Ascending aorta (tissue), 2 donors: ENCODE measurements at regions not wholly inside any gene's neighbourhood (a gene's known extent, or its start where the extent isn't known, plus 50 kb on each side); places are given as distances from the start of the nearest gene placed in this dataset.

ENCODE experiments used
- DNase-seq, 2 donors: peaks; one replicate each; pipeline ENCODE4 v3.0.0-alpha.2; 2019; ENCODE audit warnings: low spot score in 2 of 2
- H3K27ac ChIP-seq, 2 donors: fragments of 200-600 bp; sonication (generic); one replicate each; pipeline ENCODE4 v1.5.1; 2016 to 2017; ENCODE audit warnings: mild to moderate bottlenecking in 1 of 2
- H3K27me3 ChIP-seq: fragments of 200-600 bp; sonication (generic); one replicate; pipeline ENCODE4 v1.5.1; 2017
- H3K36me3 ChIP-seq, 2 donors: fragments of 200-600 bp; sonication (generic); one replicate each; pipeline ENCODE4 v1.5.1; 2016
- H3K4me1 ChIP-seq, 2 donors: fragments of 200-600 bp; sonication (generic); one replicate each; pipeline ENCODE4 v1.5.1; 2016 to 2017; ENCODE audit warnings: mild to moderate bottlenecking in 1 of 2
- H3K4me3 ChIP-seq, 2 donors: fragments of 200-600 bp; sonication (generic); one replicate each; pipeline ENCODE4 v1.5.1; 2016 to 2017; ENCODE audit warnings: mild to moderate bottlenecking in 1 of 2
- H3K9me3 ChIP-seq, 2 donors: fragments of 200-600 bp; sonication (generic); one replicate each; pipeline ENCODE4 v1.5.1; 2016
- CTCF ChIP-seq, 3 experiments: fragments of 200-600 bp in 2 of 3; fragments of 450-650 bp in 1 of 3; sonication (generic) in 2 of 3; IDR thresholded peaks; one replicate each; pipeline ENCODE4 v1.5.1; 2016 to 2019; ENCODE audit warnings: antibody characterized with exemption in 3 of 3, mild to moderate bottlenecking in 1 of 3, moderate library complexity in 1 of 3
- intact Hi-C: fragments of 100-400 bp; cut with DNase I; formaldehyde crosslinking; loops from one replicate; pipeline ENCODE4 v1.15.1; 2023

DNA sequence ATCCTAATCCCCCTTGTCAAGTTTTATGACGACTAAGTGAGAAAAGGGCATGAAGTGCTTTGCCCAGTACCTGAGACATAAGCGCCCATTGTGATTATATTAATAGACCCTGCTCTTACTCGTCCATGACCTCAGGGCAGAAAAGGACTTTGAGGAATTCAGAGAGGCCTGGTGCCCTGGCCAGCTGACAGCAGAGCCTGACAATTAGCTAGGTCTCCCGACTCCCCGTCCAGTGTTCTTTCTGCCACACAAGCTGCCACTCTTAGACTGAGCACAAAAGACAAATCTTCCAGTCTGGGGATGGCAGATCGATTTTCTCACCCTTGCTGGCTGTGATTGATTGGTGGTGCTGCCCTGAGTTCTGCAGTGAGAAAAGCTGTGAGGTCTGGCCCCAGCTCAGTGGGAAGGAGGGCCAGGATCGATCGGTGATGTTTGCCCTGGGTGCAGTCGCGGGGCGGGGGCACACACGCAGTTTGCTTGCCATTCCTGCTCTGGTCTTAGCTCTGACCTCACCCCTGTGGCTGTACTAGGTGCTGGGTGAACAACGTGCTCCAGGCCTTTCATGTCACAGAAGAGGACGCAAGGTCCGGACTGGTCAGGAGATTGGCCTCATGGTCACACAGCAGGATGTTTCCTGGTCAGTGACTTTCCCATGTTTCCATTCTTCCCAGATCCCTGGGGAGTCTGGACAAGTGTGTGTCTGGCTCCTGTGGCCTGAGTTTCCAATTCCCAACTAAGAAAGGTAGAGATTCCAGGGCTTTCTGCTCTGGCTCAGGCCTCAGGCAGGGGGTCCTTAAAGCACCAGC is 67.4 kb upstream of the TLE3 start:
- DNase-seq: no peak
- H3K4me3 ChIP-seq: no peak overlapping the region
- H3K27ac ChIP-seq: peak overlapping the region; percentile 60 to 69
- intact Hi-C loops: loop anchor here (5.0 kb wide), 1 partner anchor 107 kb away; no protein-coding TSS in a partner anchor
- peaks cover 3 to 31% of the 10 kb centered on the region in 2 donors for H3K4me1 ChIP-seq
- no peaks in the 10 kb centered on the region for H3K27me3 ChIP-seq
- TF ChIP-seq CTCF (IDR thresholded peaks at IDR 0.05): no peak
- no peaks in the 10 kb centered on the region for H3K36me3 ChIP-seq
- no peaks in the 10 kb centered on the region for H3K9me3 ChIP-seq

GRCh38 chr15:70164156-70164900 is 66.6 kb upstream of the TLE3 start:
- intact Hi-C loops: loop anchor here (5.0 kb wide), 1 partner anchor 108 kb away; no protein-coding TSS in a partner anchor
- peaks cover 3 to 34% of the 10 kb centered on the region in 2 donors for H3K4me1 ChIP-seq
- no peak for DNase-seq
- H3K27me3 ChIP-seq: no peaks in the 10 kb centered on the region
- H3K9me3 ChIP-seq: no peaks in the 10 kb centered on the region
- H3K4me3 ChIP-seq: no peak overlapping the region
- H3K36me3 ChIP-seq: no peaks in the 10 kb centered on the region
- peak overlapping the region in 1 of 2 donors; percentile 69 for H3K27ac ChIP-seq
- TF ChIP-seq CTCF (IDR thresholded peaks at IDR 0.05): no peak

DNA sequence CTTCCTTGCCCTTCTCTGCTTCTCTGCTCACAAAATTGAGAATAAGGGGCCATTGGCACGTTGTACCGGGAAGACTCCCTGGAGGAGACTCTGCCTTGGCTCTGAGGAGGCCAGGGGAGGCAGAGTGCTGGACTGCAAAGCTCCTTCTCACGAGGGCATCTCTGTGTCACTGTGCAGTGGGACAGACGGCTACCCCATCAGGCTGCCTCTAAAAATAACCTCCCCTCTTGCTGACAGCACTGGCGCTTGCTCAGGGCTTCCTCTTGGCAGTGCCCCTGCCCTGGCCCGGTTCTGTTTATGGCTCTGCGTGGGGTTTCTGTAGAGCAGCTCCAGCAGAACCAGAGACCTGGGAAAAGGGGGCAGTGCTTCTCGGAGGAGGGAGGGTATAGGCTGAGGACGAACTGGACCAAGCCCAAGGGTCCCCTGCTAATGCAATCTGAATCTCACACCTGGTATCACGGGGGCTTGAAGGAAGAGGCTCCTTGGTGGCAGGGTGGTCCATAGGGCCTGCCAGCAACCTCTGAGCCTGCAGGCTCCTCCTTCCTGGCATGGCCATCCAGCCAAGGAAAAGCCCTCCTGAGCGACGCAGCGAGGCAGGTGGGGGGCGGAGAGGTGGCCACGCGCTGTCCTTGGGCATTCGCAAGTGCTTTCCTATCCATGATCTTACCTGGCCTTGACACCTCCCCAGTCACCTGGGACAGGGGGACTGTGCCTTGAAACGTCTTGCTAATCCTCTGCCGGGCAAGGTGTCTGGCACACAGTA is 63.3 kb upstream of the TLE3 start:
- Histone ChIP-seq H3K9me3 (no peaks in the 10 kb centered on the region), H3K36me3 (no peaks in the 10 kb centered on the region), H3K4me1 (peaks cover 12 to 32% of the 10 kb centered on the region in 2 donors), H3K27me3 (no peaks in the 10 kb centered on the region), H3K4me3 (no peak overlapping the region), H3K27ac (no peak overlapping the region)
- no peak for DNase-seq
- intact Hi-C loops: loop anchor here (5.0 kb wide), 1 partner anchor 111 kb away; no protein-coding TSS in a partner anchor
- TF ChIP-seq CTCF (IDR thresholded peaks at IDR 0.05): no peak

DNA sequence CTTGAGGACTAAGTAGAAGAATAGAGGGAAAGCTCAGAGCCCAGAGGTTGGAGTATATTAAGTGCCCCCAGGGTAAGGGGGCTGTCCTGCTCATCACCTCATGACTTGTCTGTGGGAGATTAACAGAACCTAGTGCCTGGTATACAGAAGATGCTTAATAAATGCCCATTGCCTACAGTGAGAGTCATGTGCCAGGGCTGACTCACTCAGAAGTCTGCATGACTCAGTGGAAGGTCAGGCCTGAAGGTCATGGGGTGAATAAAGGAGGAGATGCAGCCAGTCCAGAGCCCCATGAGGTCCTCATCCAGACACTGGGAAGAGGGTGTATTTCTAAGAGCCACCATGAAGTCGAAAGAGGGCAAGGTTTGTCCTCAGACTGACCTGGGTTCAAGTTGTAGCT is 62.5 kb upstream of the TLE3 start:
- Histone ChIP-seq H3K4me1 (peaks cover 12 to 25% of the 10 kb centered on the region in 2 donors), H3K36me3 (no peaks in the 10 kb centered on the region), H3K27me3 (no peaks in the 10 kb centered on the region), H3K4me3 (no peak overlapping the region), H3K27ac (no peak overlapping the region), H3K9me3 (no peaks in the 10 kb centered on the region)
- DNase-seq: no peak
- intact Hi-C loops: loop anchor here (5.0 kb wide), 1 partner anchor 112 kb away; no protein-coding TSS in a partner anchor
- no peak for TF ChIP-seq CTCF (IDR thresholded peaks at IDR 0.05)

DNA sequence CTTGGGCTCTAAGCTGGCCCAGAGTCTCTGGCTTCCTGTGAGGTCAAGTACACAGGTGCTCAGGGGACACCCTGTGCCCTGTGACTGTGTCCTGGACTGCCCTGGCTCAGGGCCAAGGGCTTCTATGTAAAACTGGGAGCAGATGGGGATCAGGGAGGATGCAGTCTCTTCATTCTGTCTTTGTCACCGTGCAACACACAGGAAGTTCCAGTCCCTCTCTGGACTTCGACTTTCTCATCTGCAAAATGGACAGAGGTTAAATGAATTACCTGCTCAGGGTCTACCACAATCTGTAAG is 61.9 kb upstream of the TLE3 start:
- Histone ChIP-seq H3K4me3 (no peak overlapping the region), H3K27ac (no peak overlapping the region), H3K9me3 (no peaks in the 10 kb centered on the region), H3K4me1 (peaks cover 12 to 20% of the 10 kb centered on the region in 2 donors), H3K36me3 (no peaks in the 10 kb centered on the region), H3K27me3 (no peaks in the 10 kb centered on the region)
- intact Hi-C loops: loop anchor here (5.0 kb wide), 1 partner anchor 113 kb away; no protein-coding TSS in a partner anchor
- no peak for TF ChIP-seq CTCF (IDR thresholded peaks at IDR 0.05)
- DNase-seq: no peak
